ELF-1 (cell line): ENCODE measurements at regions not wholly inside any gene's neighbourhood (a gene's known extent, or its start where the extent isn't known, plus 50 kb on each side); places are given as distances from the start of the nearest gene placed in this dataset.

Source experiments
- DNase-seq: peaks from one replicate; pipeline ENCODE4 v3.0.0-alpha.2; 2016; ENCODE audit warnings: low read depth, low spot score

GRCh38 chr16:6149031-6149430, 1051.4 kb upstream of the EEF2KMT start:
- no peak for DNase-seq

- DNase-seq = no peak
These were observed 1050.8 kb upstream of the EEF2KMT start for GRCh38 chr16:6148361-6148760.

- DNase-seq = peak; percentile 49
These were observed 1049.4 kb upstream of the EEF2KMT start for GRCh38 chr16:6146874-6147425.

- no peak for DNase-seq
These were observed 1048.8 kb upstream of the EEF2KMT start for GRCh38 chr16:6146356-6146755.

- no peak for DNase-seq
These were observed 1046.9 kb upstream of the EEF2KMT start for GRCh38 chr16:6144463-6144862.

GRCh38 chr16:6143020-6143419, 1045.4 kb upstream of the EEF2KMT start:
- DNase-seq = no peak

- no peak for DNase-seq
These were observed 1035.5 kb upstream of the EEF2KMT start for GRCh38 chr16:6133009-6133557.

- DNase-seq = no peak
These were observed 1034.5 kb upstream of the EEF2KMT start for GRCh38 chr16:6132121-6132520.

GRCh38 chr16:6131526-6132050, 1034.0 kb upstream of the EEF2KMT start:
- no peak for DNase-seq

- DNase-seq = peak; percentile 23
These were observed 1028.1 kb upstream of the EEF2KMT start for GRCh38 chr16:6125483-6126259.

GRCh38 chr16:6124136-6124535, 1026.5 kb upstream of the EEF2KMT start:
- DNase-seq = peak; percentile 12

- DNase-seq = no peak
These were observed 1024.8 kb upstream of the EEF2KMT start for GRCh38 chr16:6122401-6122800.

GRCh38 chr16:6114691-6115090, 1017.1 kb upstream of the EEF2KMT start:
- no peak for DNase-seq

GRCh38 chr16:6113749-6114148, 1016.2 kb upstream of the EEF2KMT start:
- no peak for DNase-seq

GRCh38 chr16:6112700-6113099, 1015.1 kb upstream of the EEF2KMT start:
- no peak for DNase-seq

GRCh38 chr16:6111390-6111789, 1013.8 kb upstream of the EEF2KMT start:
- DNase-seq = no peak

GRCh38 chr16:6110346-6110745, 1012.8 kb upstream of the EEF2KMT start:
- DNase-seq = no peak

- DNase-seq = no peak
These were observed 1008.5 kb upstream of the EEF2KMT start for GRCh38 chr16:6106061-6106460.

- no peak for DNase-seq
These were observed 1007.5 kb upstream of the EEF2KMT start for GRCh38 chr16:6105115-6105514.

- DNase-seq = no peak
These were observed 1006.8 kb upstream of the EEF2KMT start for GRCh38 chr16:6104428-6104827.

- DNase-seq = no peak
These were observed 1006.0 kb upstream of the EEF2KMT start for GRCh38 chr16:6103561-6103960.

GRCh38 chr16:6099102-6099501, 1001.5 kb upstream of the EEF2KMT start:
- no peak for DNase-seq
